ENCODE measurements at regions not wholly inside any gene's neighbourhood (a gene's known extent, or its start where the extent isn't known, plus 50 kb on each side); places are given as distances from the start of the nearest gene placed in this dataset.

DNA sequence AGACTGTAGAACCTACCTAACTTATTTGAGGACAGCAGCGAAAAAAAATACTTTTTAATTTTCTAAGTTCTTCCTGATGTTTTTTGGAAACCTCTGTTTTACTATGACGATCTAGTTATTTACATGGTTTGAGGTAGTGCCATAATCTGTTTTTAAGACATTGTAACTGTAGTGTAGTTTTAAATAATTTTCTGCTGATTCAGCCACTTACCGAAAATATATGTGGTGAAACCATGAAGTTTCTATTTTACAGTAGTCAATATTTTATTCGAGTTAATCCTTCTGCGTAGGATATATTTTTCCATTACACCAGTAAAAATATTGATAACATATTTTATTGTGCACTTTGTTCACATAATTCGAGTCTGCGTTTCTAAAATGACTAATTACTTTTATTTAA is 121.7 kb upstream of the RRP15 start:
- 86% methylated on average over 5 of the region's 7 CpGs; no CpG with 5 or more reads in 1 of the 2 experiments for WGBS, 2 experiments (ENCODE audit: insufficient coverage in 1 of 2, insufficient read length in 1 of 2)
- TF ChIP-seq, protein P1, sequence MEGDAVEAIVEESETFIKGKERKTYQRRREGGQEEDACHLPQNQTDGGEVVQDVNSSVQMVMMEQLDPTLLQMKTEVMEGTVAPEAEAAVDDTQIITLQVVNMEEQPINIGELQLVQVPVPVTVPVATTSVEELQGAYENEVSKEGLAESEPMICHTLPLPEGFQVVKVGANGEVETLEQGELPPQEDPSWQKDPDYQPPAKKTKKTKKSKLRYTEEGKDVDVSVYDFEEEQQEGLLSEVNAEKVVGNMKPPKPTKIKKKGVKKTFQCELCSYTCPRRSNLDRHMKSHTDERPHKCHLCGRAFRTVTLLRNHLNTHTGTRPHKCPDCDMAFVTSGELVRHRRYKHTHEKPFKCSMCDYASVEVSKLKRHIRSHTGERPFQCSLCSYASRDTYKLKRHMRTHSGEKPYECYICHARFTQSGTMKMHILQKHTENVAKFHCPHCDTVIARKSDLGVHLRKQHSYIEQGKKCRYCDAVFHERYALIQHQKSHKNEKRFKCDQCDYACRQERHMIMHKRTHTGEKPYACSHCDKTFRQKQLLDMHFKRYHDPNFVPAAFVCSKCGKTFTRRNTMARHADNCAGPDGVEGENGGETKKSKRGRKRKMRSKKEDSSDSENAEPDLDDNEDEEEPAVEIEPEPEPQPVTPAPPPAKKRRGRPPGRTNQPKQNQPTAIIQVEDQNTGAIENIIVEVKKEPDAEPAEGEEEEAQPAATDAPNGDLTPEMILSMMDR (conservative IDR thresholded peaks at IDR 0.05) = no peak
- no peaks in the 10 kb centered on the region for H3K36me3 ChIP-seq (ENCODE audit: control insufficient read depth, insufficient read depth, low read length)
- H3K4me1 Mint-ChIP-seq = peaks cover 26% of the 10 kb centered on the region
- no peak overlapping the region for H3K27ac Mint-ChIP-seq
- no peaks in the 10 kb centered on the region for H3K9me3 ChIP-seq (ENCODE audit: control insufficient read depth, low read length)
- H3K27ac ChIP-seq (ENCODE audit: low read depth, low read length) = no peak overlapping the region
- peaks cover 7% of the 10 kb centered on the region for H3K4me1 ChIP-seq (ENCODE audit: control insufficient read depth, insufficient read depth, low read length)
- no peaks in the 10 kb centered on the region for H3K9me3 Mint-ChIP-seq
- H3K36me3 Mint-ChIP-seq (ENCODE audit: low read depth) = no peaks in the 10 kb centered on the region
- peaks cover 55% of the 10 kb centered on the region for H3K27me3 Mint-ChIP-seq (ENCODE audit: insufficient read depth)
- no peak for DNase-seq
- no peak overlapping the region for H3K4me3 ChIP-seq (ENCODE audit: low read length)
- no peak overlapping the region for H3K4me3 Mint-ChIP-seq
- peaks cover 16% of the 10 kb centered on the region for H3K27me3 ChIP-seq (ENCODE audit: control insufficient read depth, insufficient read depth, low read length, poor library complexity, severe bottlenecking)
- no peak overlapping the region for H3K9ac ChIP-seq (ENCODE audit: extremely low read depth, low read length, poor library complexity, severe bottlenecking)

DNA sequence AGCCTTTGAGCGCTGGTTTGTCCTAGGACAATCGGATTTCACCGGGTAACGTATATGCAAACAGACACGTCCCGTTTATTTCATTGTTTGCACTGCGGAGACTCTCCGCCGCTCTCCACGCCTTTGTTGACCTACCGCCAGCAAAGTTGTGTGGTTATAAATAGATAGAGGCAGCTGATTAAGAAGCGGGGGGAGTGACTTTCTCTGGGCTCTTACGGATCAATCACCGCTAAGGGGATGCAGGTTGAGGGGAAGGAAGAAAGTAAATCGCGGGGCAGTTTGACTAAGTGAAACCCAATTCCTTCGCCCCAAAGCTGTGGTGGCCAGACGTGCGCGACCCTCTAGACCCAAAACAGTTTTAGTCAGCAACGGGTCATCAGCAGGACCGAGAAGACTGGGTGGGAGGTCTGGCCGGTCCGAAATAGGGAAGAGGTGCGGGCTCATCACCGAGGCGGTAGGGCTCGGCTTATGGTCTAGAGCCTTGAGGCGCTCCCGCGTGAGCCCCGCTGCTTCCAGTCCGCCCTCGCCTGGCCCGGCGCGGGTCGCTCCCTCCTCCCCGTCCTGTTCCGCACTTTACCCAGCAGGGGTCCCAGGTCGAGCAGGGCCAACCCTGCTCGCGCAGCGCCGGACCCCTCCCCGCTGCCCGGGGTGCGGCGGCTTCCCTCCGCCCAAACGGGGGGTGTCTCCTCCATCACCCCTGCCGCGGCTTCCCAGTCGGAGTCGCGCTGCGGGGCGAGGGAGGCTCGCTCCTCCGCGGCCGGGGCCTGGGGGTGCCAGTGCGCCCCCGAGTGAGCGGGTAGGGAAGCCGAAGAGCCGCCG is 120.8 kb upstream of the RRP15 start:
- H3K27ac ChIP-seq (ENCODE audit: low read depth, low read length) = peak overlapping the region; percentile 26
- H3K27ac Mint-ChIP-seq = peak overlapping the region; percentile 21
- peaks cover 26% of the 10 kb centered on the region for H3K4me1 Mint-ChIP-seq
- TF ChIP-seq, protein P1 (conservative IDR thresholded peaks at IDR 0.05) = peak; percentile 38
- WGBS, 2 experiments (ENCODE audit: insufficient coverage in 1 of 2, insufficient read length in 1 of 2) = 0 to 3% methylated on average over 25 to 68 of the region's 68 CpGs
- peak overlapping the region; percentile 82 for H3K4me3 Mint-ChIP-seq
- peak; percentile 91 for DNase-seq
- no peaks in the 10 kb centered on the region for H3K9me3 Mint-ChIP-seq
- H3K36me3 ChIP-seq (ENCODE audit: control insufficient read depth, insufficient read depth, low read length) = no peaks in the 10 kb centered on the region
- peaks cover 7% of the 10 kb centered on the region for H3K4me1 ChIP-seq (ENCODE audit: control insufficient read depth, insufficient read depth, low read length)
- H3K9me3 ChIP-seq (ENCODE audit: control insufficient read depth, low read length) = no peaks in the 10 kb centered on the region
- no peaks in the 10 kb centered on the region for H3K36me3 Mint-ChIP-seq (ENCODE audit: low read depth)
- peak overlapping the region; percentile 73 for H3K9ac ChIP-seq (ENCODE audit: extremely low read depth, low read length, poor library complexity, severe bottlenecking)
- H3K27me3 ChIP-seq (ENCODE audit: control insufficient read depth, insufficient read depth, low read length, poor library complexity, severe bottlenecking) = peaks cover 16% of the 10 kb centered on the region
- H3K4me3 ChIP-seq (ENCODE audit: low read length) = peak overlapping the region; percentile 87
- peaks cover 56% of the 10 kb centered on the region for H3K27me3 Mint-ChIP-seq (ENCODE audit: insufficient read depth)

DNA sequence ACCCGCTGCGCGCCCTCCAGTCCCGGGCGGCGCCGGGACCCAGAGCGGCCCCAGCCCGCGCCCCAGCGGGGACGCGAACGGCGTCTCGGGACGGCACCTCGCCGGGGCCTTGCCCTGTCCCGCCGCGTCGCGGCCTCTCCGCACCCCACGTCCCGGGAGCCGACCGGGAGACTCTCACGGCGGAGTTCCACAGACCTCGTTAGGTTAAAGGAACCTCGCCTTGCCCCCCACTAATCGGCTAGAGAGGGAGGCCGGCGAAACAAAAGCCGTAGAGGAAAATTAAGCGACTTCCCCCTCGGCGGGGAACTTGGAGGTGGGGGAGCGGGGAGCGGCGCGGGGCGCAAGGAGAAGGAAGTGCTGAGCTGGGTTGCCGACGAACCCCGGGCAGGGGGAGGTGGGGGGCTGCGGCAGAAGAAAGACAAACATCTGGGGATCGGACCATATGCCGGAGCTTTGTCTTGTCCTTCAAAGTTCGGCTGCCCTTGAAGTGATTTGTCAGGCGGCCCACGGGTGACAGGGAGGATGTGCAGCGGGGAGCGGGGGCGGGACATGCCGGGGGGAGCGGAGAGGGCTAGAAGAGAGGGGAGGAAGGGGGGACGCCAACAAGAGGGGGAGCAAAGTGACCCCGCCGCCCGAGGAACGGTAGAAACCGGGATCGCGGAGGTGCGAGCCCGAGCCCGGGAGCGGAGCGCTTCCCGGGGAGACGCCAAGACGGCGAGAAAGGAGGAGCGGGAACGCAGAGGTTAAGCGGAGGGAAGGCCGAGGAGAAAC is 120.0 kb upstream of the RRP15 start:
- no peak overlapping the region for H3K27ac ChIP-seq (ENCODE audit: low read depth, low read length)
- 0% methylated on average over 27 to 80 of the region's 80 CpGs for WGBS, 2 experiments (ENCODE audit: insufficient coverage in 1 of 2, insufficient read length in 1 of 2)
- peak overlapping the region; percentile 73 for H3K9ac ChIP-seq (ENCODE audit: extremely low read depth, low read length, poor library complexity, severe bottlenecking)
- H3K27ac Mint-ChIP-seq = peak overlapping the region; percentile 61
- no peaks in the 10 kb centered on the region for H3K9me3 Mint-ChIP-seq
- peak overlapping the region; percentile 82 for H3K4me3 Mint-ChIP-seq
- peaks cover 16% of the 10 kb centered on the region for H3K27me3 ChIP-seq (ENCODE audit: control insufficient read depth, insufficient read depth, low read length, poor library complexity, severe bottlenecking)
- H3K36me3 ChIP-seq (ENCODE audit: control insufficient read depth, insufficient read depth, low read length) = no peaks in the 10 kb centered on the region
- DNase-seq = peak; percentile 84
- peaks cover 62% of the 10 kb centered on the region for H3K27me3 Mint-ChIP-seq (ENCODE audit: insufficient read depth)
- no peaks in the 10 kb centered on the region for H3K36me3 Mint-ChIP-seq (ENCODE audit: low read depth)
- TF ChIP-seq, protein P1 (conservative IDR thresholded peaks at IDR 0.05) = no peak
- H3K4me1 ChIP-seq (ENCODE audit: control insufficient read depth, insufficient read depth, low read length) = peaks cover 1% of the 10 kb centered on the region
- no peaks in the 10 kb centered on the region for H3K9me3 ChIP-seq (ENCODE audit: control insufficient read depth, low read length)
- H3K4me1 Mint-ChIP-seq = peaks cover 23% of the 10 kb centered on the region
- peak overlapping the region; percentile 87 for H3K4me3 ChIP-seq (ENCODE audit: low read length)

All from endodermal cell (in vitro differentiated cells).